ENCODE measurements at regions not wholly inside any gene's neighbourhood (a gene's known extent, or its start where the extent isn't known, plus 50 kb on each side); places are given as distances from the start of the nearest gene placed in this dataset.

- ChIA-PET POLR2A (no interaction called here), CTCF (no interaction called here)
- no peaks in the 10 kb centered on the region for H3K36me3 ChIP-seq (ENCODE audit: control insufficient read depth, insufficient read depth, low read length)
- no peak overlapping the region for H3K4me3 ChIP-seq (ENCODE audit: low read depth, low read length)
- DNase-seq (ENCODE audit: low read depth): peak; percentile 13
- TF ChIP-seq, protein P1, sequence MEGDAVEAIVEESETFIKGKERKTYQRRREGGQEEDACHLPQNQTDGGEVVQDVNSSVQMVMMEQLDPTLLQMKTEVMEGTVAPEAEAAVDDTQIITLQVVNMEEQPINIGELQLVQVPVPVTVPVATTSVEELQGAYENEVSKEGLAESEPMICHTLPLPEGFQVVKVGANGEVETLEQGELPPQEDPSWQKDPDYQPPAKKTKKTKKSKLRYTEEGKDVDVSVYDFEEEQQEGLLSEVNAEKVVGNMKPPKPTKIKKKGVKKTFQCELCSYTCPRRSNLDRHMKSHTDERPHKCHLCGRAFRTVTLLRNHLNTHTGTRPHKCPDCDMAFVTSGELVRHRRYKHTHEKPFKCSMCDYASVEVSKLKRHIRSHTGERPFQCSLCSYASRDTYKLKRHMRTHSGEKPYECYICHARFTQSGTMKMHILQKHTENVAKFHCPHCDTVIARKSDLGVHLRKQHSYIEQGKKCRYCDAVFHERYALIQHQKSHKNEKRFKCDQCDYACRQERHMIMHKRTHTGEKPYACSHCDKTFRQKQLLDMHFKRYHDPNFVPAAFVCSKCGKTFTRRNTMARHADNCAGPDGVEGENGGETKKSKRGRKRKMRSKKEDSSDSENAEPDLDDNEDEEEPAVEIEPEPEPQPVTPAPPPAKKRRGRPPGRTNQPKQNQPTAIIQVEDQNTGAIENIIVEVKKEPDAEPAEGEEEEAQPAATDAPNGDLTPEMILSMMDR (IDR thresholded peaks at IDR 0.05; ENCODE audit: insufficient read depth, low read depth, low read length): no peak
- no peaks in the 10 kb centered on the region for H3K27me3 ChIP-seq (ENCODE audit: control insufficient read depth, insufficient read depth, low read length)
Observed at GRCh38 chr5:93307557-93307956, 273.5 kb downstream of the NR2F1-AS1 start.

DNA sequence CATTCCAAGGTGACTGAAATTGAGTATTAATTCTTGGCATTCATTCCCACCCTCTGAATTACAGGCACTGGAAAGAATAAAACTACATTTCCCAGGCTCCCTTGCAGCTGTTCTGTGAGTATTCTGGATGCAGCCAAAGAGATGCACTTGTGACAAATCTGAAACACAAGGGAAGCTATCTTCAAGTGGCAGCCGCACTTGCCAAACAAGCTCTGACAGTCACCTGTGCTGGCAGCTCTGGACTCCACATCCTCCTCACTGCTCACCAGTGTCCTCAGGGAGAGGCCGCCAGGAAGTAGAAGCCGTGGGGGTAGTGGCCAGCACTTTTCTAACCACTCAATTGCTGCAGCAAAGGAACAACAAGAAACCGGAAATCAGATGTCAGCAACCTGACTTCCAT is 275.0 kb downstream of the NR2F1-AS1 start:
- POLR2A ChIA-PET: no interaction called here
- no peak overlapping the region for H3K4me3 ChIP-seq (ENCODE audit: low read depth, low read length)
- no peak for DNase-seq (ENCODE audit: low read depth)
- CTCF ChIA-PET: no interaction called here
- no peaks in the 10 kb centered on the region for H3K27me3 ChIP-seq (ENCODE audit: control insufficient read depth, insufficient read depth, low read length)
- TF ChIP-seq, protein P1 (IDR thresholded peaks at IDR 0.05; ENCODE audit: insufficient read depth, low read depth, low read length): no peak
- H3K36me3 ChIP-seq (ENCODE audit: control insufficient read depth, insufficient read depth, low read length): no peaks in the 10 kb centered on the region

DNA sequence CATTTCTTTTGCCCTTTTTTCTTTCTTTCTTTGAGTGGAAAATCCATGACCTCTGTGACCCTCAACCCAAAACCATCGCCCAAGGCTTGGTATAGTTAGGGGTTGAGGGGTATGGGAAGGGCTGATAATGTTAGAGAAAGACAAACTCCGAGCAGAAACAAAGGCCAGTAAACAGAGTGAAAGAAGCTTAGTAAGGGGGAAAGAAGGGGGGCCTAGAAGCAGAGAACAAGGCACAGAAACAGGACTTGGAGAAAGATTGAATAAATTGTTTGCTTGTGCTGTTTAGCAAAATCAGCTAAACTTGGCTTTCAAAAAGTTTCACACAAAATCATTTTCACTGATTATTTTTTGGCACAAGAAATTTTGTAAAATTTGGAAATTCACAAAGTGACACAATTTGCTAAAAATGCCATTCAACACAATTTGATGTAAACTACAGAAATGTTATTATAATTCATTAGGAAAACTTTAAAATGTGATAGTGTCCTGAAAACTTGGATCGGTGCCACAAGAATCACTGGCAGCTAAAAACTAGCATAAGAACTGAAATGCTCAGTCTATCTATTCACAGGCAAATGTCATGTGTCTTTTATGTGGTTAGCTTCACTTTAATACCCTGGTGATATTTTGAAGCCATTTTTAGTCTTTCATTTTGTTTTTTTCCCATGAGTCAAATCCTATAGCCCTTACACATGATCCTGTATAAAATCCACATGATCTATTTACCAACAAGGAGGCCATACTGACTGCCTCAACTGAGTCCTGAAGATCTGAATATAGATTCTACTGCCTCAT is 276.4 kb downstream of the NR2F1-AS1 start:
- no peak for DNase-seq (ENCODE audit: low read depth)
- Histone ChIP-seq H3K36me3 (ENCODE audit: control insufficient read depth, insufficient read depth, low read length) (no peaks in the 10 kb centered on the region), H3K4me3 (ENCODE audit: low read depth, low read length) (no peak overlapping the region), H3K27me3 (ENCODE audit: control insufficient read depth, insufficient read depth, low read length) (no peaks in the 10 kb centered on the region)
- TF ChIP-seq, protein P1 (IDR thresholded peaks at IDR 0.05; ENCODE audit: insufficient read depth, low read depth, low read length): no peak
- ChIA-PET CTCF (no interaction called here), POLR2A (no interaction called here)

GRCh38 chr5:93303291-93303691 is 277.7 kb downstream of the NR2F1-AS1 start:
- TF ChIP-seq, protein P1 (IDR thresholded peaks at IDR 0.05; ENCODE audit: insufficient read depth, low read depth, low read length): no peak
- ChIA-PET POLR2A (no interaction called here), CTCF (interaction anchor here (0.6 to 1.1 kb wide), 2 partner anchors 23 to 510 kb away, joined by 3 read pairs; no protein-coding TSS in a partner anchor)
- no peaks in the 10 kb centered on the region for H3K27me3 ChIP-seq (ENCODE audit: control insufficient read depth, insufficient read depth, low read length)
- no peak for DNase-seq (ENCODE audit: low read depth)
- no peak overlapping the region for H3K4me3 ChIP-seq (ENCODE audit: low read depth, low read length)
- H3K36me3 ChIP-seq (ENCODE audit: control insufficient read depth, insufficient read depth, low read length): no peaks in the 10 kb centered on the region

- ChIA-PET CTCF (interaction anchor here (0.6 to 1.1 kb wide), 2 partner anchors 23 to 509 kb away, joined by 3 read pairs; no protein-coding TSS in a partner anchor), POLR2A (no interaction called here)
- H3K4me3 ChIP-seq (ENCODE audit: low read depth, low read length): no peak overlapping the region
- DNase-seq (ENCODE audit: low read depth): no peak
- no peaks in the 10 kb centered on the region for H3K27me3 ChIP-seq (ENCODE audit: control insufficient read depth, insufficient read depth, low read length)
- H3K36me3 ChIP-seq (ENCODE audit: control insufficient read depth, insufficient read depth, low read length): no peaks in the 10 kb centered on the region
- TF ChIP-seq, protein P1 (IDR thresholded peaks at IDR 0.05; ENCODE audit: insufficient read depth, low read depth, low read length): no peak
Observed at GRCh38 chr5:93302711-93303110, 278.3 kb downstream of the NR2F1-AS1 start.
